ENCODE measurements at regions not wholly inside any gene's neighbourhood (a gene's known extent, or its start where the extent isn't known, plus 50 kb on each side); places are given as distances from the start of the nearest gene placed in this dataset.

GRCh38 chr1:9424261-9424660 is 115.0 kb upstream of the SLC25A33 start:
- no peaks in the 10 kb centered on the region for H3K9me3 ChIP-seq
- H3K36me3 ChIP-seq: no peaks in the 10 kb centered on the region
- no peaks in the 10 kb centered on the region for H3K27me3 ChIP-seq
- no peak for TF ChIP-seq EP300 (IDR thresholded peaks at IDR 0.05)
- no peak for TF ChIP-seq POLR2A (IDR thresholded peaks at IDR 0.05)
- no peak for TF ChIP-seq CTCF (IDR thresholded peaks at IDR 0.05)
- TF ChIP-seq POLR2AphosphoS5 (IDR thresholded peaks at IDR 0.05): no peak
- H3K4me1 ChIP-seq: peaks cover 13% of the 10 kb centered on the region
- no peak overlapping the region for H3K4me3 ChIP-seq
- no peak for DNase-seq (ENCODE audit: low spot score in 2 of 2)
- WGBS: 55% methylated on average over 4 of the region's 4 CpGs
- no peak overlapping the region for H3K27ac ChIP-seq

- no peaks in the 10 kb centered on the region for H3K27me3 ChIP-seq
- no peaks in the 10 kb centered on the region for H3K36me3 ChIP-seq
- no peak overlapping the region for H3K4me3 ChIP-seq
- no peak for TF ChIP-seq POLR2AphosphoS5 (IDR thresholded peaks at IDR 0.05)
- no peak for TF ChIP-seq EP300 (IDR thresholded peaks at IDR 0.05)
- no peak for TF ChIP-seq POLR2A (IDR thresholded peaks at IDR 0.05)
- no peak for TF ChIP-seq CTCF (IDR thresholded peaks at IDR 0.05)
- no peak for DNase-seq (ENCODE audit: low spot score in 2 of 2)
- H3K9me3 ChIP-seq: no peaks in the 10 kb centered on the region
- H3K27ac ChIP-seq: no peak overlapping the region
- H3K4me1 ChIP-seq: peaks cover 15% of the 10 kb centered on the region
- 58% methylated on average over 6 of the region's 7 CpGs for WGBS
These were observed 113.4 kb upstream of the SLC25A33 start for GRCh38 chr1:9425859-9426258.

- no peak for DNase-seq (ENCODE audit: low spot score in 2 of 2)
- H3K27me3 ChIP-seq: no peaks in the 10 kb centered on the region
- TF ChIP-seq CTCF (IDR thresholded peaks at IDR 0.05) (no peak), EP300 (IDR thresholded peaks at IDR 0.05) (no peak), POLR2AphosphoS5 (IDR thresholded peaks at IDR 0.05) (no peak), POLR2A (IDR thresholded peaks at IDR 0.05) (no peak)
- no CpG with 5 or more reads among the region's 13 CpGs for WGBS
- H3K27ac ChIP-seq: no peak overlapping the region
- no peak overlapping the region for H3K4me3 ChIP-seq
- no peaks in the 10 kb centered on the region for H3K9me3 ChIP-seq
- peaks cover 15% of the 10 kb centered on the region for H3K4me1 ChIP-seq
- no peaks in the 10 kb centered on the region for H3K36me3 ChIP-seq
These were observed 113.0 kb upstream of the SLC25A33 start for GRCh38 chr1:9426291-9426711.

- H3K9me3 ChIP-seq: no peaks in the 10 kb centered on the region
- TF ChIP-seq CTCF (IDR thresholded peaks at IDR 0.05): no peak
- TF ChIP-seq POLR2AphosphoS5 (IDR thresholded peaks at IDR 0.05): no peak
- no peak for TF ChIP-seq POLR2A (IDR thresholded peaks at IDR 0.05)
- no peak for TF ChIP-seq EP300 (IDR thresholded peaks at IDR 0.05)
- no peak overlapping the region for H3K4me3 ChIP-seq
- no peak for DNase-seq (ENCODE audit: low spot score in 2 of 2)
- H3K27me3 ChIP-seq: no peaks in the 10 kb centered on the region
- WGBS: 80% methylated on average over 2 of the region's 2 CpGs
- peaks cover 15% of the 10 kb centered on the region for H3K4me1 ChIP-seq
- H3K36me3 ChIP-seq: no peaks in the 10 kb centered on the region
- no peak overlapping the region for H3K27ac ChIP-seq
These were observed 111.9 kb upstream of the SLC25A33 start for GRCh38 chr1:9427388-9427787.

- TF ChIP-seq POLR2A (IDR thresholded peaks at IDR 0.05) (peak in 1 of 2 donors; percentile 33), POLR2AphosphoS5 (IDR thresholded peaks at IDR 0.05) (peak; percentile 53 to 98 (median 67)), EP300 (IDR thresholded peaks at IDR 0.05) (no peak)
- WGBS: 4% methylated on average over 37 of the region's 48 CpGs
- Histone ChIP-seq H3K9me3 (no peaks in the 10 kb centered on the region), H3K36me3 (no peaks in the 10 kb centered on the region), H3K4me1 (peaks cover 15% of the 10 kb centered on the region), H3K27ac (peak overlapping the region; percentile 80), H3K4me3 (peak overlapping the region; percentile 59), H3K27me3 (no peaks in the 10 kb centered on the region)
- peak; percentile 99 for DNase-seq (ENCODE audit: low spot score in 2 of 2)
These were observed 110.5 kb upstream of the SLC25A33 start for GRCh38 chr1:9428601-9429341.

Measured in suprapubic skin (tissue), 4 donors.